Fibroblast of villous mesenchyme (primary cell): ENCODE measurements at regions not wholly inside any gene's neighbourhood (a gene's known extent, or its start where the extent isn't known, plus 50 kb on each side); places are given as distances from the start of the nearest gene placed in this dataset.

ENCODE experiments used
- DNase-seq: peaks from one replicate; pipeline ENCODE4 v3.0.0-alpha.2; 2010; ENCODE audit warnings: low read depth
- H3K4me3 ChIP-seq: 2 replicates; pipeline ENCODE4 v1.5.1; 2011; ENCODE audit warnings: low read depth, mild to moderate bottlenecking, low read length
- TF ChIP-seq, protein P1 (sequence below): IDR thresholded peaks from 2 replicates; pipeline ENCODE4 v1.5.1; 2012; ENCODE audit warnings: low read depth, mild to moderate bottlenecking, low read length; ENCODE audit not compliant: insufficient read depth

DNA sequence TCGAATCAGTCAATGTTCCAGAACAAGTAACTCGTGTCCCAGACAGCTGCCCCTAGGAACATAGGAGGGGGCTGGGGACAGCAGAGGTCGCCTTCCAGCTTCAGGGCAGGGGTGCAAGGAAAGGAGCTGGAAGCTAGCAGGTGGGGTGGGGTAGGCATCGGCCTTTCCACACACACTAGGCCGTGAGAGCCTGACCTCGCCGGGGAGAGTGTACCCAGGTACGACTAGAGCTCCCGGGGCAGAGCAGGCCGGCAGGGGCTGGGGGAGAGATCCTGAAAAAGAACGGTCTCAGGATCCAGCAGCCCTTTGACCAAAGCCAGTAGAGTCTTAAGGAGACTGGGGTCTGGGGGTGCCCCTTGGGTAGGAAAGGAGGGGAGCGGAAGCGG is 1127.5 kb downstream of the BRD1 start:
- TF ChIP-seq, protein P1, sequence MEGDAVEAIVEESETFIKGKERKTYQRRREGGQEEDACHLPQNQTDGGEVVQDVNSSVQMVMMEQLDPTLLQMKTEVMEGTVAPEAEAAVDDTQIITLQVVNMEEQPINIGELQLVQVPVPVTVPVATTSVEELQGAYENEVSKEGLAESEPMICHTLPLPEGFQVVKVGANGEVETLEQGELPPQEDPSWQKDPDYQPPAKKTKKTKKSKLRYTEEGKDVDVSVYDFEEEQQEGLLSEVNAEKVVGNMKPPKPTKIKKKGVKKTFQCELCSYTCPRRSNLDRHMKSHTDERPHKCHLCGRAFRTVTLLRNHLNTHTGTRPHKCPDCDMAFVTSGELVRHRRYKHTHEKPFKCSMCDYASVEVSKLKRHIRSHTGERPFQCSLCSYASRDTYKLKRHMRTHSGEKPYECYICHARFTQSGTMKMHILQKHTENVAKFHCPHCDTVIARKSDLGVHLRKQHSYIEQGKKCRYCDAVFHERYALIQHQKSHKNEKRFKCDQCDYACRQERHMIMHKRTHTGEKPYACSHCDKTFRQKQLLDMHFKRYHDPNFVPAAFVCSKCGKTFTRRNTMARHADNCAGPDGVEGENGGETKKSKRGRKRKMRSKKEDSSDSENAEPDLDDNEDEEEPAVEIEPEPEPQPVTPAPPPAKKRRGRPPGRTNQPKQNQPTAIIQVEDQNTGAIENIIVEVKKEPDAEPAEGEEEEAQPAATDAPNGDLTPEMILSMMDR = no peak
- DNase-seq = no peak
- H3K4me3 ChIP-seq = no peak overlapping the region

DNA sequence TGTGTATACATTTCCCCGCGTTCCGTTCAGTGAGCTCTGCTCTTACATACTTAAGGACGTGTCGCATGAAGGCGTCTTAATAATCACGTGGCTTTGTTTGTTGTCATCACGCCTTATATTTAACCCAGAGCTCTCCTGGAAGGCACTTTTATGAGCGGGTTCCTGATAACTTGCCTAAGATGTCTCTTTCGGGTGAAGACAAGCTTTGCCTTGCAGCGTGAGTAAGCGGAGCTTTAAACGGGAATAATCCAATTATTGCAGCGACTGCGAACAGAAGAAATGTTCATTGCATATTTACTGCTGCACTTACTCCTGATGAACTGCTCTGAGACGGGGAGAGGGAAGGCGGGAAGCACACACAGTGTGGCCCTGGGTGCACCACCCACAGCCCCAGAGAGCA is 1128.2 kb downstream of the BRD1 start:
- no peak overlapping the region for H3K4me3 ChIP-seq
- TF ChIP-seq, protein P1 = no peak
- no peak for DNase-seq

DNA sequence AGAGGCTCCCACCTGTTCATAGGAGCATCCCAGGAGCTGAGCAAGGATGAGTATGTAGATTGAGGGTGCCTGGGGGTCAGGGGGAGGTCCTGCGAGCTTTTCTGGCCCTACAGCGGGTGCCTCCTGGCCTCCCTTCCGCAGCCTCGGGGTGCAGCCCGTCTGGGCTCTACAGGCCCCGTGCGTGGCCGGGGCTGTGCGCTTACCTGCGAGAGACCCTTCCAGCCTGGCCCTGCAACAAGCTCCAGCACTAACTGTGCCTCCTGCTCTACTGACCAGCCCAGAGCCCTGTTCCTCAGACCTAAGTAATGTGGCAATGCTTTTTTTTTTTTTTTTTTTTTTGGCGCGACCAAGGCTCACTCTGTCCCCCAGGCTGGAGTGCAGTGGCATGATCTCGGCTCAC is 1129.1 kb downstream of the BRD1 start:
- TF ChIP-seq, protein P1 = no peak
- no peak for DNase-seq
- H3K4me3 ChIP-seq = no peak overlapping the region

DNA sequence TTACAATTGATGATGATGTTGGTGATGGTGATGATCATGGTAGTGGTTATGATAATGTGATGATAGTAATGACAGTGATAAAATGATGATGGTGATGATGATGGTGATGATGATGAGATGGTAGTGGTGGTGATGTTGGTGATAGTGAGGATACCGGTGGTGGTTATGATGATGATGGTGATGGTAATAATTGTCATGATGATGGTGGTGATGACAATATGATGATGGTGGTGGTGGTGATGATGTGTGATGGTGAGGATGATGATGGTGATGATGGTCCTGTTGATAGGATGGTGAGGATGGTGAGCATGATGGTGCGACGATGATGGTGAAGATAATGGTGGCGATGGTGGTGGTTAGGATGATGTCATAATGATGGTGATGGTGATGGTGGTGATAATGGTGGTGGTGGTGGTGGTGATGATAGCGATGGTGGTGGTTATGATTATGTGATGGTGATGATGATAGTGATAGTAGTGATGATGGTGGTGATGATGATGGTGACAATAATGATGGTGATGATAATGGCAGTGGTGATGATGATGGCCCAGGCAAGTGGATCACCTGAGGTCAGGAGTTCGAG is 1129.9 kb downstream of the BRD1 start:
- no peak for DNase-seq
- TF ChIP-seq, protein P1 = no peak
- no peak overlapping the region for H3K4me3 ChIP-seq

DNA sequence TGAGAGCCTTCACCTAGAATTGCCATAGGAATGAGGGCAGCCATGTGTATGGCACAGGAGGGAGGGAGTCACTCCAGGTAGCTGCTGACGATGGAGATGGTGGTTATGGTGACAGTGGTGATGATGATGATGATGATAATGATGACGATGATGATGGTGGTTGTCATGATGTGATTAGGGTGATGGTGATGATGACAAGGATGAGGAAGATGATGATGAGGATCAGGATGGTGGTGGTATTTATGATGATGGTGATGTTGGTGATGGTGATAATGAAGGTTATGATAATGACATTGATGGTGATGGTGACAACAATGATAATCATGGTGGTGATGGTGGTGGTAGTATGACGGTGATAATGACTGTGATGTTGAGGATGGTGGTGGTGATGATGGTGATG is 1130.5 kb downstream of the BRD1 start:
- H3K4me3 ChIP-seq = no peak overlapping the region
- no peak for DNase-seq
- TF ChIP-seq, protein P1 = no peak

DNA sequence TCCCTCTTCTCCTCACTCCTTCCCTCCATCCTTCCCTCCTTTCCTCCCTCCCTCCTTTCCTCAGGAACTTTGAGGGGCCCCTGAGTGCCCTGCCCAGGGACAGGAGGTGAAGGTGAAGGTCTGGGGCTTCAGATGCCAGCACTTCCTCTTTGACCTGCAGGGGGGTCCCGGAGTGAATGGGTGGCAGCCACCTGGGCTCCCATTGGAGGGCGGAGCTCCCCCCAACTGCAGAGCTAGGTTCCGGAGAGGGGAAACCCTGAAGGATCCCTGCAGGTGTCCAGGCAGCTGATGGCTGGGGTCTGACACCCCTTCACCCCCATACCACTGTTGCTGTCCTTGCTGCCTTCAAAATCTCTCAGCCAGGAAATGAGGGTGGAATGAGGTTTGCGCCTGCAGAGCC is 1131.3 kb downstream of the BRD1 start:
- TF ChIP-seq, protein P1 = no peak
- no peak overlapping the region for H3K4me3 ChIP-seq
- DNase-seq = no peak

DNA sequence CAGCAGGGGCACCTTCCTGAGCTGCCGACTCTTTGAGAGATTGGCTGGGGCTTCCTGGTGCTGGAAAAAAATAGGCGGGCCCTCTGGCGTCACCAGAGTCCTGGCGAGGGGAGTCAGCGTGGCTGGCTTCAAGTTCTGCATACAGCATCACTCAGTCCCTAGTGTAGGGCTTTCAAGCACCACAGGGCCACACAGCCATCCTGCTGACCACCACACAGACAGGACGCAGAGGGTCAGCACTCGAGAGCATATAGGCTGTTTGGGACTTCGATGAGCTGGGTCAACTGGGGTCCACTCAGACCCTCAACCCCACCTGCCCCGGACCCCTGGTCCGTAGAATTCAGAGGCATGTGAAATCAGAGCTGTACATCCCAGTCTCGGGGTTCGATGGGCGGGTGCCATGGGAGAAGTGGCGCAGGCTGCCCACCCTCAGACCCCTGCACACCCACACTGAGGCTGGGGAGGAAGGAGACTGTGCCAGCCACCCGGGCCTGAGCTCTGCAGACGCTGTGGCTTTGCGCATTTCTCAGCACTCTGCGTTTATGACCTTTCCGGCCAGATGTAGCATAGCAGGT is 1131.9 kb downstream of the BRD1 start:
- no peak overlapping the region for H3K4me3 ChIP-seq
- no peak for DNase-seq
- TF ChIP-seq, protein P1 = no peak
